Type B pancreatic cell (in vitro differentiated cells): ENCODE measurements at regions not wholly inside any gene's neighbourhood (a gene's known extent, or its start where the extent isn't known, plus 50 kb on each side); places are given as distances from the start of the nearest gene placed in this dataset.
"Not testable (repeated sequence)": the region's sequence is repeated elsewhere in the genome, so short reads cannot be mapped to it uniquely, and the experiment has no call there.

Experiments used
- DNase-seq: peaks from one replicate; pipeline ENCODE4 v3.0.0; 2021; ENCODE audit warnings: mixed read lengths; ENCODE audit not compliant: unreplicated experiment; ENCODE audit errors: extremely low spot score
- H3K27ac Mint-ChIP-seq: 2 replicates; pipeline ENCODE4 v1.8.0; 2021; ENCODE audit warnings: mild to moderate bottlenecking, mixed read lengths
- H3K27me3 Mint-ChIP-seq: 2 replicates; pipeline ENCODE4 v1.8.0; 2021; ENCODE audit warnings: mixed read lengths
- H3K36me3 Mint-ChIP-seq: 2 replicates; pipeline ENCODE4 v1.8.0; 2021; ENCODE audit warnings: mixed read lengths
- H3K4me1 Mint-ChIP-seq: one replicate; pipeline ENCODE4 v1.8.0; 2021; ENCODE audit warnings: mixed read lengths; ENCODE audit not compliant: unreplicated experiment
- H3K4me3 Mint-ChIP-seq: 2 replicates; pipeline ENCODE4 v1.8.0; 2021; ENCODE audit warnings: mild to moderate bottlenecking, mixed read lengths
- H3K9me3 Mint-ChIP-seq: 2 replicates; pipeline ENCODE4 v1.8.0; 2021; ENCODE audit warnings: mixed read lengths
- TF ChIP-seq, protein P1 (sequence below): fragments of 200-600 bp; sonication (generic); conservative IDR thresholded peaks from 2 replicates; pipeline ENCODE4 v1.5.0; 2021; ENCODE audit warnings: antibody characterized with exemption, mild to moderate bottlenecking

DNA sequence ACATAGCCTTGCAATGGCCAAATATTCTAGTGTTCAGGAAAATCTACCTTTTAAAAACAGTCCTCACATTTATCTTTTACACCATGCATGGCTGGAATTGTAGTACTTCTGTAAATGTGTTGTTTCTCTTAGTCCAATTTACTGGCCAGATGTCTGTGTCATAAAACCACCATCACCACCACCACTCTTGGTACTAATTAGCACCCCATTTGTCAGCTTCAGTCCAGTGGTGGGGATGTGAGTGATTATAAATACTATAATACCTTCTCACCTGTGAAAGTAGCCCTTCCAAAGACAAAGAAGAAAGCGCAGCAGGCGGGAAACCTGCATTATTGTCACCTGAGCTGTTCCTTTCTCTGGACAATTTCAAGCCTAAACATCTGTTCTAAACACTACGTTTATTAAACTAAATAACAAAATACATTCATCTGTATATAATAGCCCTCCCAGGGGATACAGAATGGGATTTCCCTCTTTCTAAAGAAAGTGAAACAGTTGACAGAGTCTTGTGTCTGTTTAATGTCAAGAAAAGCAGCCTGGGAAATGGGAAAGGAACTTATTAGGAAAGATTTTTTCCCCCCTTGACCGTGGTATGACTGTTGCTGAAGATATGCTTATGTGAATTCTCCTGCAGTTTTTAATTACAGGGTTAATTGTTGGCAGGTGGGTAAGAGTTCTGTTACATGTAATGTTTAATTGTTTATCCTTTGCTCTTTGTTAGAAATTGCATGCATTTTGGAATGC is 144.5 kb upstream of the NUDT12 start:
- H3K27me3 Mint-ChIP-seq = no peaks in the 10 kb centered on the region
- no peaks in the 10 kb centered on the region for H3K36me3 Mint-ChIP-seq
- TF ChIP-seq, protein P1, sequence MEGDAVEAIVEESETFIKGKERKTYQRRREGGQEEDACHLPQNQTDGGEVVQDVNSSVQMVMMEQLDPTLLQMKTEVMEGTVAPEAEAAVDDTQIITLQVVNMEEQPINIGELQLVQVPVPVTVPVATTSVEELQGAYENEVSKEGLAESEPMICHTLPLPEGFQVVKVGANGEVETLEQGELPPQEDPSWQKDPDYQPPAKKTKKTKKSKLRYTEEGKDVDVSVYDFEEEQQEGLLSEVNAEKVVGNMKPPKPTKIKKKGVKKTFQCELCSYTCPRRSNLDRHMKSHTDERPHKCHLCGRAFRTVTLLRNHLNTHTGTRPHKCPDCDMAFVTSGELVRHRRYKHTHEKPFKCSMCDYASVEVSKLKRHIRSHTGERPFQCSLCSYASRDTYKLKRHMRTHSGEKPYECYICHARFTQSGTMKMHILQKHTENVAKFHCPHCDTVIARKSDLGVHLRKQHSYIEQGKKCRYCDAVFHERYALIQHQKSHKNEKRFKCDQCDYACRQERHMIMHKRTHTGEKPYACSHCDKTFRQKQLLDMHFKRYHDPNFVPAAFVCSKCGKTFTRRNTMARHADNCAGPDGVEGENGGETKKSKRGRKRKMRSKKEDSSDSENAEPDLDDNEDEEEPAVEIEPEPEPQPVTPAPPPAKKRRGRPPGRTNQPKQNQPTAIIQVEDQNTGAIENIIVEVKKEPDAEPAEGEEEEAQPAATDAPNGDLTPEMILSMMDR = no peak
- no peak for DNase-seq
- H3K4me1 Mint-ChIP-seq = peaks cover 7% of the 10 kb centered on the region
- H3K9me3 Mint-ChIP-seq = no peaks in the 10 kb centered on the region
- H3K27ac Mint-ChIP-seq = no peak overlapping the region
- H3K4me3 Mint-ChIP-seq = no peak overlapping the region

DNA sequence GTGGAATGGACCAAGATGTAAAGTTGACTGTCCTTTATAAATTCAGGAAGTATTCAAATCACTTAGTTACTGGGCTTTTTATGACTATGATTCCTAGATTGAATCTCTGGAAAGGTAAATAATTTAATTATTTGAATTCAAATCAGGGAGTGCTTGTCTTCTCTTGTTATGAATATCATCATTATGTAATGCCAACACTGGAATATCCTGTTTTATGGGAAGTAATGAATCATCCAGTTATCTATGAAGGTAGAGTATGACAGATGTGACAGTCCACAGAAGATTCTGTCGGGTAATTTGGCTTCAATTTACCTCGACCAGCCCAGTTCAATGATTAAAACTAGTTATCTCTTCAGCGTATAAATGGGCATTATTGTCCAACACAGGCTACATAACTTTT is 141.0 kb upstream of the NUDT12 start:
- Mint-ChIP-seq H3K27me3 (no peaks in the 10 kb centered on the region), H3K9me3 (no peaks in the 10 kb centered on the region), H3K36me3 (no peaks in the 10 kb centered on the region), H3K27ac (no peak overlapping the region), H3K4me1 (peaks cover 7% of the 10 kb centered on the region), H3K4me3 (no peak overlapping the region)
- DNase-seq = no peak
- TF ChIP-seq, protein P1 = no peak

DNA sequence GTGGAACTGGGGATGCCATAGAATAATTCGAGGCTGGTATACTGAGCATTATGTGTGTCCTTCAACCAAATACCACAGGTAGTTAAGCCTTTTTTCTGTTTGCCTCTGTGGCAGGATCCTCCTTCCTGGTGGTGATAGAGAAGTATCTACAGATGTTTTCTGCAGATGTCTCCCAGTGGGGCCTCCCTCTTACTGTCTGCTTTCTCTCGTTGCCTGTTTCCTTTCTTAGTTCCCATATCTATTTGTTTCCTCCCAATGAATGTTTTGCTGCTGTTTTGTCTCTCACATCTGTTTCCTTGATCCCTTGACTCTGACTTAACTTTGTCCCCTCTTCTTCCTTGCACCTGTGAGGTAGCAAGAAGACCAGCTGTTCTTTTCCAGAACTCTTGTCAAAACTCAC is 130.9 kb upstream of the NUDT12 start:
- no peak overlapping the region for H3K27ac Mint-ChIP-seq
- H3K4me3 Mint-ChIP-seq = no peak overlapping the region
- DNase-seq = no peak
- TF ChIP-seq, protein P1 = no peak
- peaks cover 4% of the 10 kb centered on the region for H3K4me1 Mint-ChIP-seq
- H3K9me3 Mint-ChIP-seq = no peaks in the 10 kb centered on the region
- H3K36me3 Mint-ChIP-seq = no peaks in the 10 kb centered on the region
- H3K27me3 Mint-ChIP-seq = no peaks in the 10 kb centered on the region

DNA sequence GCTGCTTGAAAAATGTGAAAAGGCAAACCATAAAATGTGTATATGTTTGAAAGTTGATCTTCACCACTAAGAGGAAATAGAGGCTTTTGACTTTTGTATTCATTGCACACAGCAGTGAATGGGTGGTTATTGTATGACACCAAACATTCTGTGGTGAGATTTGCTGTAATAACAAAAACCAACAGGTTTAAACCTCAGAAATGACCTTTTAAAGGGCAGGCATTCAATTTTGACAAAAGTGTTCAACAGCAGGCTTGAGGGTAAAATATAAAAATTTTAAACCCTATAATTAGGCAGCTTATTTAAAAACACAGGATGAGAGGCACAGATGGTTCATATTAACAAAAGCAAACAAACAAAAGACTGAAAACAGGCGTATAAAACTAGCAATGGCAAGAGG is 128.1 kb upstream of the NUDT12 start:
- TF ChIP-seq, protein P1 = no peak
- Mint-ChIP-seq H3K4me1 (peaks cover 4% of the 10 kb centered on the region), H3K36me3 (no peaks in the 10 kb centered on the region), H3K27ac (no peak overlapping the region), H3K27me3 (no peaks in the 10 kb centered on the region), H3K9me3 (no peaks in the 10 kb centered on the region), H3K4me3 (no peak overlapping the region)
- DNase-seq = no peak

DNA sequence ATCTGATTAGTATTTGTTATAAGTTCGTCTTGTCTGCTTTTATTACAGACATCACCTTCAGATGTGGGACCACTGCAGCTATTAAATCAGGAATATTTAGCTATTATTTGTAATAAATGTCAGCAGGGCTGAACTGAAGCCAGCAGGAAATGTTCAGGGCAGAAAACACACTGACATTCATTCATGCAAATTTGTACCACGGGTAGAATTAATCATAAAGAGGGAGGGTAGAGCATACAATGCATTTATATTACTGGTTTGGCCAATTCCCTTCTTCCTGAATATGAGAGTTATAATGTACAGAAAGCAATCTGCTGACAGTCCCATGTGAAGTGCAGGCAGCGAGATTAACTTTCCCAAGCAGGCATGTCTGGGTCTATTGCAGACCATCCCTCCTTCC is 117.3 kb upstream of the NUDT12 start:
- H3K27me3 Mint-ChIP-seq = no peaks in the 10 kb centered on the region
- no peaks in the 10 kb centered on the region for H3K36me3 Mint-ChIP-seq
- no peak overlapping the region for H3K27ac Mint-ChIP-seq
- H3K4me1 Mint-ChIP-seq = no peaks in the 10 kb centered on the region
- H3K4me3 Mint-ChIP-seq = no peak overlapping the region
- TF ChIP-seq, protein P1 = no peak
- no peaks in the 10 kb centered on the region for H3K9me3 Mint-ChIP-seq
- no peak for DNase-seq

DNA sequence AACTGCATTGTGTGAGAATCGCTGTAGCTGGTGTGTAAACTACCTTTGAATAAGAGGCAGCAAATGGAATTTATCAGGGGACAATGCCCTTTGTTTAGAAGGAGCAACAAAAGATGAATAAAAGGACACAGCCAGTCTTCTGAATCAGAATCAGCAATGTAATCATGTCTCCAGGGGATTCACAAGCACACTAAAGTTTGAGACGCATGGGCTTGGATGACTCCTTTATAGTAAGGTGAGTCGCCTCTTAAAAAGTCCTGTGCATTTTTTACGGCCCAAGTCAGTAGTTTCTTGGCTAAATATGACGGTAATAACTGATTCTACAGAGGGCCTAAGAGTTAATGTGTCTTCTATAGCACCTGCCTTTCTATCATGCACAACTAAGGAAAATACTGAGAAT is 113.6 kb upstream of the NUDT12 start:
- not testable (repeated sequence) for H3K4me3 Mint-ChIP-seq, H3K27ac Mint-ChIP-seq, H3K9me3 Mint-ChIP-seq, DNase-seq, H3K36me3 Mint-ChIP-seq, H3K27me3 Mint-ChIP-seq, H3K4me1 Mint-ChIP-seq
